ENCODE measurements at regions not wholly inside any gene's neighbourhood (a gene's known extent, or its start where the extent isn't known, plus 50 kb on each side); places are given as distances from the start of the nearest gene placed in this dataset.
"Not testable (repeated sequence)": the region's sequence is repeated elsewhere in the genome, so short reads cannot be mapped to it uniquely, and the experiment has no call there.

DNA sequence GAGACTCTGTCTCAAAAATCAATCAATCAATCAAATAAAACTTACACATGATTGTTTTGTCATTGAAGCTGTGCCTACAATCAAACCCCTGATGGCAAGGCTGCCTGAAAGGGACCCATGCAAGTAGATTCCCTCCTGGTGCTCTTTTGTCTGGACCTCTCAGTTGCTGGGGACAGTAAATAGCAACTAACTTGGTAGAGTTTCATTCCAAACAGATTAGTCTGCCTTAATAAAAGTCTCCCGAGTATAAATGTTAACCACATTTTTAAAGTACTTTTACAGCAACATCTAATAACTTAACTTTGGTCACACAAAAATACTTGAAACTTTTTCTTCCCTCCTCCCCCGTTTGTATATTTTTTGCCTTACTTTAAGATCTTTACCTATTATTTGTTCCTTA is 105.5 kb downstream of the FEM1C start:
- DNase-seq (ENCODE audit: low read depth in 2 of 3, low spot score in 2 of 3), result no peak

DNA sequence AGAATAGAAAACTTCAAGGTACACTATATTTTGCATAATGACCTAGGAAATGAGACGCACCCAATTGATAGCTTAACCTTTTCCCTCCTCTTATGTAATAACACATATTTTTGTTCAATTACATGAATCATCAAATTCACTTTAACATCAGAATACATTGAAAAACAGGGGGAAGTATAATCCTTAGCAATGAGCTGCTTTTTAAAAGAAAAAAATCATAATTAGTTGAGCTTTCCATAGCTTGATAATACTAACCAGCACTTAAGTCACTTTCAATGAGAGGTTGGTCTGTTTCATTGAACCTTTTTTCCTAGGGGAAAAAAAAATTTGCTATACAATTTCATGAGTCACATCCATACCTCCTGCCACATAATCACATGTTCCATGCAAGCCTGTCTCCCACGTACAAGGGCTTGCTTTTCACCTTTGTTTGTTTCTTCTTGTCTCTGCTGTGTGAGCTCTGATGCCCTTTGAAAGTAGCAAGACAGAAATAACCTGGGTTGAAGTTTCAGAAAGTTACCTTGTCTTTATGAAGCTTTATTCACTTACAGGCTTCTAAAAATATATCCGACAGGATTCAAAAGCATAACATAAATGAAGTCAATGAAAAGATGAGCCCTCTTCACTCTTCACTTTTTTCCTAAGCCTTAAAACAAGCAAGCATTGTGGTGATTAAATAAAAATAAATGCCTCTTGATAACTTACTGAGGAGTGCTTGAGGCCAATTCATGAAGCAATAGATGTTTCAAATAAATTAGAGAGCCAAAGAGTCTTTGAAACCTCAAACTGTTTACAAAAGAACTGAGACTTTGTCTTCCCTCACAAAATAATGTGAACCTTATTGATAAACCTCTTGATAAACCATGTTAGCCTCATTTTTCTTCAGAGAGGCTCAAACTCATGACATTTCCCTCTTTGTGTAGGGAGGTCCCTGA is 108.5 kb downstream of the FEM1C start:
- no peak for DNase-seq (ENCODE audit: low read depth in 2 of 3, low spot score in 2 of 3)

GRCh38 chr5:115435065-115435777 is 109.4 kb downstream of the FEM1C start:
- no peak for DNase-seq (ENCODE audit: low read depth in 2 of 3, low spot score in 2 of 3)

DNA sequence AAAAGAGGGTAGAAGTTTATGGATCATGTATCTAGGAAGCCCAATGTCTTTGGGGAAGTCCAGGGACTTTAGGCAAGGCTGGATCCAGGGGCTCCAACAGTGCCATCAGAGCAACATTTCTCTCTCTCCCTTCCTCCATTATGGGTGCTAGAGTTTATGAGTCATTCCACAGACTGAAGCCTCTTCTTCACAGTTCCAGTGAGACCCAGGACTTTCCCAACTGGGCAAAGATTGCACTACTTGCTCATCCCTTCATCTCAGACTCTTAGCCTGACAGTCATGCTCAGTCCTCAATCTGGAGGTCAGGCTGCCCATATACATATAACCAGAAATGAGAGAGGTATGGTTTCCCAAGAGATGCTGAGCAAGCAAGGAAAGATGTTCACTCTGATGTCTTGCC is 110.7 kb downstream of the FEM1C start:
- no peak for DNase-seq (ENCODE audit: low read depth in 2 of 3, low spot score in 2 of 3)

DNA sequence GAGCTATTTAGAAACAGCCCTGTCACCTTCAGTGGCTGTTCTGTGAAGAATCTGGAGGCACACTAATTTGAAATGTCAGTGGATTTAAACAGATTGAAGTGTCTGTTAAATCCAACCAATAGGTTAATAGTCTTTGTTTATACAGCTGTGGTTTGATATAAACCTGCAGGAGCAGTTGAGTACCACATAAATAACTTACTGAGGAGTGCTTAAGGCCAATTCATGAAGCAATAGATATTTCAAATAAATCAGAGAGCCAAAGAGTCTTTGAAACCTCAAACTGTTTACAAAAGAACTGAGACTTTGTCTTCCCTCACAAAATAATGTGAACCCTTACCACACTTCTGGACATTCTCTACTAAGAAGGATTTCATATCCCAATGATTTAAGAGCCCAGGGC is 111.9 kb downstream of the FEM1C start:
- no peak for DNase-seq (ENCODE audit: low read depth in 2 of 3, low spot score in 2 of 3)

GRCh38 chr5:115431116-115431515 is 113.5 kb downstream of the FEM1C start:
- DNase-seq (ENCODE audit: low read depth in 2 of 3, low spot score in 2 of 3), result no peak

DNA sequence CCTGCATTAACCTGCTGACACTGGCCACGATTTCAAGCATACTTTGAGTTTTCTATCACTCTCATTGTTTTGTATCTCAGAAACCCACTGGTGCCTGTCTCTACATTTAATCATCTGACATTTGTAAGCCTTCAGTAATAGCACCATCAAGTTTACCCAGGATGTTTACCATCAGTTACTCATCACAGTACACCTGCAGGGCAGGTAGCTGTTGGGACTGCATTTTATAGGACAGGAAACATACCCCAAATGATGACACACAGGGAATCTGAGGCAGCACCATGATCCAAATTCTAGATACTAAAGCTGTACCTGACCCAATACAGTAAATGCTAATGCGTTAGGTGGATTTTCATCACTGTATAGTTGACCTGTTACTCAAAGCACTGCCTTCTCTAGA is 114.2 kb downstream of the FEM1C start:
- no peak for DNase-seq (ENCODE audit: low read depth in 2 of 3, low spot score in 2 of 3)

DNA sequence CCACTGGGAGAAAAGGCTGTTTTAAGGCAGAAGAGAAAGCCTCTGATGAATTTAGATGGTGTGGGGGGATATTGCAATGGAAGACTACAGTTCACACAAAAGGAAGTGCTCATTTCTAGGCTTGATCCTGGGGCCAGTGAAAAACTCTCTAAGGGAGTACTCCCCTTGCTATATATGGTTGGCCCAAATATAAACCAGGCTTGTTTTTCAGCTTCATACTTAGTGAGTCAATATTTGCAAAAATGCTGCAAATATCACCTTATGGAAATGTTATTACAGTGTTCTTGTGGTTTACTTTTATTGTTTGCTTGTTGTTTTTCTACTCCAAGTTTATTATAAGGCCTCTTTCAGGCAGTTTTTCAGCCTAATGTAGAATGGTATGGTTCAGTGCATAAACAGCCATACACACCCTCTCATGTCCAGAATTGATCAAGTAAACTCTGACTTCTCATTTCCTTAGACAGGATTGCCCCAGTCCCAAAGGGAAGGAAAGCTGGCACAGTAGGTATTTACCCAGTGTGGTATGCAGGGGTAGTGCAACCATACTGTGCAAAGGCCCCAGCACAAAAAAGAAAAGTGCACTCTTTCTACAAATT is 115.1 kb downstream of the FEM1C start:
- DNase-seq (ENCODE audit: low read depth in 2 of 3, low spot score in 2 of 3), result no peak

DNA sequence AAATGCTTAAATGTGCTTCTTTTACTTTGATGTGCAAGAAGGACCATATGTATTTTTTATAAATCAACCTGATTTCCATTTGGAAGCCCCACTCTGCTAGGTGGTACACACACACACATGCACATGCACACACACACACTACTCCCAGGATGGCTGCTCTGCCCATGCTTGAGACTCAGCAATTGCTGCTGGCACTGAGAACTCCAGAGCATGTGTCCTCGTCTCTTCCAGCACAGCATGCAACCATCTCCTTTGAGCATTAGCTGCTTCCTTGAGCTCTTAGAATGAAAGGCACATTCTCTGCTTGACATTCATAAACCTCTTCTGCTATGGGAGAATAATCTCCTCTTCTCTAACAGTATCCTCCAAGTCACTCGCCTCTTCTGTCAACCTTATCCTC is 115.9 kb downstream of the FEM1C start:
- no peak for DNase-seq (ENCODE audit: low read depth in 2 of 3, low spot score in 2 of 3)

- no peak for DNase-seq (ENCODE audit: low read depth in 2 of 3, low spot score in 2 of 3)
Measured at GRCh38 chr5:115428248-115428647, 116.3 kb downstream of the FEM1C start.

- DNase-seq (ENCODE audit: low read depth in 2 of 3, low spot score in 2 of 3), result no peak
Measured at GRCh38 chr5:115424446-115424845, 120.1 kb downstream of the FEM1C start.

DNA sequence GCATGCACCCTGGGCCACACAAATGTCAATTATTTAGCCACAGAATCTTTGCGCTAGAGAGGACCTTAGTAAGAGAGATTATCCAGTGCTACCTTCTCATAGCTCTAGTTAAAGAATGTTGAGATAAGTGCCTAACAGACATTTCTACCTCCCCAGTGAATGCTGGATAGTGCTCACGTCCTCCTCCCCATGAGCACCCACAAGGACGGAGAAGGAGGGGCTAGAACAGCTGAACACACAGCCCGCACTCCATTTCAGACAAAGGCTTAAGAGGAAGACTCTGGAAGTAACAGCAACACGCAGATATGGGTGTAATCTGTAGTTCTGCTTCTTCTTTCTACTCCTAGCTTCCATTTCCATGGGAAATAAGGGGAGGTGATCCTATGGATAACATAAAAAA is 120.5 kb downstream of the FEM1C start:
- DNase-seq (ENCODE audit: low read depth in 2 of 3, low spot score in 2 of 3), result no peak

DNA sequence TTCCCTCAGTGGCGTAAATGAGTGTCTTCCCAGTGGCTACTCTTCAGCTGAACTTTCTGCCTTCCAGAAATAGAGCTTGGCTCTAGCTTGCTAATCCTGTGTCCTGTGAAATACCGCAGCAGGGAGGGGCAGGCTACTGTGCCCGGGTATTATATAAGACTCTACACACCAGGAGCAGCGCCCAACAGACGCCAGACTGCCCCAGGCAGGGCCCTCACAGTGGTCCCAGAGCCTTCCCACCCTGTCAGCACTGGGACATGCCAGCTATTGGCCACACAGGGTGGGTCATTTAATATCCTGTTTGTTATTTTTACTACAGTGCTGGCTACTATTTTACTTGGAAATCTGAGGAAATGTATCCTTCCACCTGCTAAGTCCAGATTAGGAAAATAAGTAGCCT is 121.0 kb downstream of the FEM1C start:
- DNase-seq (ENCODE audit: low read depth in 2 of 3, low spot score in 2 of 3), result no peak

- DNase-seq (ENCODE audit: low read depth in 2 of 3, low spot score in 2 of 3), result no peak
Measured at GRCh38 chr5:115423051-115423450, 121.5 kb downstream of the FEM1C start.

GRCh38 chr5:115420812-115421211 is 123.8 kb downstream of the FEM1C start:
- not testable (repeated sequence) for DNase-seq (ENCODE audit: low read depth in 2 of 3, low spot score in 2 of 3)

DNA sequence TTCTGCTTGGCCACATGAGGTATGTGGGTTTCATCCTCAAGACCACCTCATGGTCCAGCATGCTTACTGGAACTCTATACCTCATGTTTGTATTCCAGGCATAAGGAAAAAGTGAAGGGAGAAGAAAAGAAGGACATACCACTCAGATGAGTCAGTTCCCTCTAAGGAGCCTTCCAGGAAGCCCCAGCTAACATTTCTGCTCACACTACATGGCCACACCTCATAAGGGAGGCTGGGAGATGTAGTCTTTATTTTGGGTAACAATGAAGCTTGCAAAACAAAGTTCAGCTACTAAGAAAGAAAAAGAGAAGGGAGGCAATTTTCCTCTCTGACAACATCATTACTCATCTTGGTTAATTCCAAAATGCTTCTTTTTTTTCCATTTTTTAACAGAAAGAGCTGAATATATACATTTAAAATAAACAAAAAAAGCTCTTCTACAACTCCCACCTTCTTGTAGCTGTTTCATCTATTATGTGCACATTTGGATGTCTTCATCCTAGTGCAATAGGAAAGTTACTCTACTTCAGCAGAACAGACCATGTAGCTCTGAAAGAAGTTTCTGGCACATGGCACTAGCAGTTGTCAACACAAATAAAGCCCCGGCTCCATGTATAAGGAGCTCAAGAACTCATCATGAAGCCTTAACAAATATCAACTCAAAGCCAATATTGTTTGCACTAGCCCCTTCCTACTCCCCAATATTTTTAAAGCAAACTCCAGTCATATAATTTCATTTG is 123.6 kb upstream of the CCDC112 start:
- no peak for DNase-seq (ENCODE audit: low read depth in 2 of 3, low spot score in 2 of 3)

- no peak for DNase-seq (ENCODE audit: low read depth in 2 of 3, low spot score in 2 of 3)
Measured at GRCh38 chr5:115418788-115419187, 122.3 kb upstream of the CCDC112 start.

- DNase-seq (ENCODE audit: low read depth in 2 of 3, low spot score in 2 of 3), result no peak
Measured at GRCh38 chr5:115417076-115417475, 120.6 kb upstream of the CCDC112 start.

- DNase-seq (ENCODE audit: low read depth in 2 of 3, low spot score in 2 of 3), result no peak
Measured at GRCh38 chr5:115415143-115415491, 118.7 kb upstream of the CCDC112 start.

DNA sequence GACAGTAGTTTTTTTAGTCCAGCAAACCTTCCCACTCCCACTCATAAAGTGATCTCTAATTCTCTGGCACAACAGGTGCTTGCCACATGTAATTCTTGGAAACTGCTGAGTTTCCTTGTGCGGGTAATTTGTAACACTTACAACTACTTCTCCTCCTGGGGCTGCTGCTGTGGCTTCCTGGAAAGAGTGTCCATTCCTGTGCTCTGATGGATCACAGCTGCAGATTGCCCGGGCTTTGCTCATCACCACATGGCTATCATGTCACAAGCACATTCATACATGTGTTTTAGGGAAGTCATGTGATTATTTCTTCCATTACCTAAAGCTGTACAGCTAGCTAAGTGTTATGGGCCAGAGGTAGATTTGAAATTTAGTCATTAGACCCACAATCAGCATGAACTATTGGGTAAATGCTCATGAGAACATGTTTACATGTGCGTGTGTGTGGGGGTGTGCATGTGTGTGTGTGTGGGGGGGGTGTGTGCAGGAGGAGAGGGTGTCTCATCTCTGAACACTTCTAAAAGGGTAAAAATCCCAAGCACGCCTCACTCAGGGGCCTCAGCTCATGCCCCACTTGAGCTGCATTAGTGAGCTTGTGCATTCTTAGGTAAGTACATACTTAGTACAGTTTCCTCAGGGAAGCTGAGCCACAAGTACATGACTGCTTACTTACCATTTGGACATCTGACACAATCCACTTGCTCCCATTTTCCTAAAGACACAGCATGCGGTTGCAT is 118.1 kb upstream of the CCDC112 start:
- DNase-seq (ENCODE audit: low read depth in 2 of 3, low spot score in 2 of 3), result no peak

GRCh38 chr5:115413651-115414050 is 117.2 kb upstream of the CCDC112 start:
- DNase-seq (ENCODE audit: low read depth in 2 of 3, low spot score in 2 of 3), result no peak
